ENCODE measurements at regions not wholly inside any gene's neighbourhood (a gene's known extent, or its start where the extent isn't known, plus 50 kb on each side); places are given as distances from the start of the nearest gene placed in this dataset.

DNA sequence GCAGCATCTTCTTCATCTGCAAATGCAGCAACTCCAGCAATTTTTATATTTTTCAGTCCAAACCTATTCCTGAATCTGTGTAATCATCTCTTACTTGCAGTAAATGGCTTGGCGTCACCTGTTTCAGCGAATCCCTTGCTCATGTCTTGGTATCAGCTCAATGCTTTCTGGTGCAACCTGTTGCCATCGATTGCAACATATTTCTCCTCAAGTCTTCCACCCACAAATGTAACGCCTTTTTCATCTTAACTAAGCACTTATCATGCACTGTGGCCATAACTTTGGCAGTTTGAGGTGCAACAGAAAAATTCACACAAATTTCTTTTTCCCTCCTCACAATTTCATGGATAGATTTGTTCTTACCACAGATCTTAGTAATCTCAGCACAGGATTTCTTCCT, 168.3 kb downstream of the HERPUD2 start:
- Histone ChIP-seq H3K4me1 (no peaks in the 10 kb centered on the region), H3K36me3 (no peaks in the 10 kb centered on the region), H3K27ac (no peak overlapping the region), H3K4me3 (no peak overlapping the region), H3K9me3 (no peaks in the 10 kb centered on the region), H3K27me3 (peaks cover 16% of the 10 kb centered on the region)
- WGBS, 2 donors (ENCODE audit: low coverage in 1 of 2), result 80 to 89% methylated on average over 4 of the region's 4 CpGs
- no peak for DNase-seq
- TF ChIP-seq POLR2A (IDR thresholded peaks at IDR 0.05) (no peak), POLR2AphosphoS5 (IDR thresholded peaks at IDR 0.05) (no peak), EP300 (IDR thresholded peaks at IDR 0.05; ENCODE audit: low read depth) (no peak)
- TF ChIP-seq, protein P1, sequence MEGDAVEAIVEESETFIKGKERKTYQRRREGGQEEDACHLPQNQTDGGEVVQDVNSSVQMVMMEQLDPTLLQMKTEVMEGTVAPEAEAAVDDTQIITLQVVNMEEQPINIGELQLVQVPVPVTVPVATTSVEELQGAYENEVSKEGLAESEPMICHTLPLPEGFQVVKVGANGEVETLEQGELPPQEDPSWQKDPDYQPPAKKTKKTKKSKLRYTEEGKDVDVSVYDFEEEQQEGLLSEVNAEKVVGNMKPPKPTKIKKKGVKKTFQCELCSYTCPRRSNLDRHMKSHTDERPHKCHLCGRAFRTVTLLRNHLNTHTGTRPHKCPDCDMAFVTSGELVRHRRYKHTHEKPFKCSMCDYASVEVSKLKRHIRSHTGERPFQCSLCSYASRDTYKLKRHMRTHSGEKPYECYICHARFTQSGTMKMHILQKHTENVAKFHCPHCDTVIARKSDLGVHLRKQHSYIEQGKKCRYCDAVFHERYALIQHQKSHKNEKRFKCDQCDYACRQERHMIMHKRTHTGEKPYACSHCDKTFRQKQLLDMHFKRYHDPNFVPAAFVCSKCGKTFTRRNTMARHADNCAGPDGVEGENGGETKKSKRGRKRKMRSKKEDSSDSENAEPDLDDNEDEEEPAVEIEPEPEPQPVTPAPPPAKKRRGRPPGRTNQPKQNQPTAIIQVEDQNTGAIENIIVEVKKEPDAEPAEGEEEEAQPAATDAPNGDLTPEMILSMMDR (IDR thresholded peaks at IDR 0.05), result no peak
- intact Hi-C loops (cut with DNase I; ENCODE audit: low total_unique reads) (no loop called here), in situ Hi-C loops (cut with MboI; ENCODE audit: low pct_ligation_motif_present in 1 of 4, low pct_unique_long_range_greater_than_20kb in 1 of 4, low sequenced_read_pairs in 3 of 4) (loop anchor here in 2 of 4 donors (25.0 kb wide), 1 partner anchor 339 kb away; no protein-coding TSS in a partner anchor)

DNA sequence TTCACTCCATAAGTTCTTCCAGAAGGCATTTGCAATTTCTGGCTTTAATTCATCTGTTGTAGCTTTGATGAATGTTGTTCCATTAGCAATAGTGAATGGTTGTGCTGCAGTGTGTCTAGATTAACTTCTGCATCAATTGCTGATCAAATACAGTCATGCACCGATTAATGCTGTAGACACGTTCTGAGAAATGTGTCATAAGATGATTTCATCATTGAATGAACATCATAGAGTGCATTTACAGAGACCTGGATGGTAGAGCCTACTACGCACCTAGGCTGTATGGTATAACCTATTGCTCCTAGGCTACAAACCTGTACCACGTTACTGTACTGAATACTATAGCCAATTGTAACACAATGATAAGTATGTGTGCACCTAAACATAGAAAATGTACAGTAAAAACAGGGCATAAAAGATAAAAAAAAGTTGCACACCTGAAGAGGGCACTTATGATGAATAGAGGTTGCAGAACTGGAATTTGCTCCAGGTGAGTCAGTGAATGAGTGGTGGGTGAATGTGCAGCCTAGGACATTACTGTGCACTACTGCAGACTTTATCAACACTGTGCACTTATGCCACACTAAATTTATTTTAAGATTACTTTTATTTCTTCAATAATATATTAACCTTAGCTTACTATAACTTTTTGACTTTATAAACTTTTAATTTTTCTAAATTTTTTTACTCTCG, 170.7 kb downstream of the HERPUD2 start:
- H3K4me3 ChIP-seq, result no peak overlapping the region
- no peak for DNase-seq
- H3K4me1 ChIP-seq, result no peaks in the 10 kb centered on the region
- no peaks in the 10 kb centered on the region for H3K9me3 ChIP-seq
- H3K36me3 ChIP-seq, result no peaks in the 10 kb centered on the region
- intact Hi-C loops (cut with DNase I; ENCODE audit: low total_unique reads), result no loop called here
- in situ Hi-C loops (cut with MboI; ENCODE audit: low pct_ligation_motif_present in 1 of 4, low pct_unique_long_range_greater_than_20kb in 1 of 4, low sequenced_read_pairs in 3 of 4), result no loop called here
- TF ChIP-seq, protein P1 (IDR thresholded peaks at IDR 0.05), result no peak
- TF ChIP-seq POLR2AphosphoS5 (IDR thresholded peaks at IDR 0.05) (no peak), POLR2A (IDR thresholded peaks at IDR 0.05) (no peak), EP300 (IDR thresholded peaks at IDR 0.05; ENCODE audit: low read depth) (no peak)
- H3K27me3 ChIP-seq, result peaks cover 21% of the 10 kb centered on the region
- H3K27ac ChIP-seq, result no peak overlapping the region
- 74 to 75% methylated on average over 5 of the region's 5 CpGs for WGBS, 2 donors (ENCODE audit: low coverage in 1 of 2)

DNA sequence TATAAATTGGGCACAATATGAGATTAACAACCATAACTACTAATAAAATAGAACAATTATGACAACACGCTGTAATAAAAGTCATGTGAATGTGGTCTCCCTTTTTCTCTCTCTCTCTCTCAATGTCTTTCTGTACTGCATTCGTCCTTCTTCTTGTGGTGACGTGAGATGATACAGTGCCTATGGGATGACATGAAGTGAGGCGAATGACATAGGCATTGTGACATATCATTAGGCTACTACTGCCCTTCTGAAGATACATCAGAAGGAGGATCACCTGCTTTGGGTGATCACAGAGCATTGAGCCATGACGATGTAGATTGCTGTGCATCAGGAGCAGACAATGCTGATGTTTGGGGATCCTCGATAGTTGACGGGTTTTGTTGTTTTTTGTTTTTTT, 171.6 kb downstream of the HERPUD2 start:
- in situ Hi-C loops (cut with MboI; ENCODE audit: low pct_ligation_motif_present in 1 of 4, low pct_unique_long_range_greater_than_20kb in 1 of 4, low sequenced_read_pairs in 3 of 4), result no loop called here
- peaks cover 26% of the 10 kb centered on the region for H3K27me3 ChIP-seq
- intact Hi-C loops (cut with DNase I; ENCODE audit: low total_unique reads), result no loop called here
- DNase-seq, result no peak
- H3K4me3 ChIP-seq, result no peak overlapping the region
- 77 to 87% methylated on average over 7 of the region's 7 CpGs for WGBS, 2 donors (ENCODE audit: low coverage in 1 of 2)
- no peak for TF ChIP-seq POLR2AphosphoS5 (IDR thresholded peaks at IDR 0.05)
- H3K9me3 ChIP-seq, result no peaks in the 10 kb centered on the region
- H3K27ac ChIP-seq, result no peak overlapping the region
- no peaks in the 10 kb centered on the region for H3K4me1 ChIP-seq
- H3K36me3 ChIP-seq, result no peaks in the 10 kb centered on the region

DNA sequence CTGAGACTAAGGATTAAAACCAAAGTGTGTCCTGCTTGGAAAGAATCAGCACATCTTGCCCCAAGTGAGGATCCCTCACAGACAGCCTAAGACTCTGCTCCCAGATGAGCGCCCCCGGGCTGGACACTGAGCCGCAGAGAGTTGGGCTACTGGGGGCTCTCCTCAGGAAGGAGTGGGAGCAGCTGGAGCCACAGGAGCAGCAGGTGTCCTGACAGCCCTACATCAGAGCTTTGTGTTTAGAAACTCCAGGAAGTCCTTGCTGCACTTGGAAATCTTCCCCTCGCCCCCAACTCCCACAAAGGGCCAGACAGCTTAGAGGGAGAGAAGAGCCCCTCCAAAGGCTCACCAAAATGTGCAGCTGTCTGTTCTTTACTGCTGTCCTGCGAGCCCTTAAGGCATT, 172.2 kb downstream of the HERPUD2 start:
- Histone ChIP-seq H3K27ac (no peak overlapping the region), H3K27me3 (peaks cover 26% of the 10 kb centered on the region), H3K9me3 (no peaks in the 10 kb centered on the region), H3K4me3 (no peak overlapping the region), H3K4me1 (no peaks in the 10 kb centered on the region), H3K36me3 (no peaks in the 10 kb centered on the region)
- TF ChIP-seq EP300 (IDR thresholded peaks at IDR 0.05; ENCODE audit: low read depth) (no peak), POLR2A (IDR thresholded peaks at IDR 0.05) (no peak), POLR2AphosphoS5 (IDR thresholded peaks at IDR 0.05) (no peak)
- TF ChIP-seq, protein P1 (IDR thresholded peaks at IDR 0.05), result no peak
- intact Hi-C loops (cut with DNase I; ENCODE audit: low total_unique reads), result no loop called here
- in situ Hi-C loops (cut with MboI; ENCODE audit: low pct_ligation_motif_present in 1 of 4, low pct_unique_long_range_greater_than_20kb in 1 of 4, low sequenced_read_pairs in 3 of 4), result no loop called here
- DNase-seq, result no peak
- 27 to 28% methylated on average over 2 to 5 of the region's 5 CpGs for WGBS, 2 donors (ENCODE audit: low coverage in 1 of 2)

DNA sequence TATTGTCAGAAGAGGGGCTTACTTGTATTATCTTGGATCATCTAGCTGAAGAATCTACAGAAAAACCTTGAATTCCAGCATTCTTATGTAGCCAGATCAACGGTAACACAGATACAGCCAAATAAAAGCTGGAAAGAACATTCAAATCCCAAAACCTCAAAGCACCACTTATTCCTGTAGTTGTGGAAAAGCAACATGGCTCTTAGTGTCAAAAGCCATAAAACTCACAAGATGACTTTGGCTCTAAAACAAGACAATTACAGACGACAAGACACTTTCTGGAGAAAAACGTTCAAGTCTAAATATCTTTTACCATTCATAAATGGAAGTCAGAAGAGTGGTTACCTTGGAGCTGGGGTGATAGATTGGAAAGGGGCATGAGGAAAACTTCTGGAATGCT, 173.0 kb downstream of the HERPUD2 start:
- intact Hi-C loops (cut with DNase I; ENCODE audit: low total_unique reads) (no loop called here), in situ Hi-C loops (cut with MboI; ENCODE audit: low pct_ligation_motif_present in 1 of 4, low pct_unique_long_range_greater_than_20kb in 1 of 4, low sequenced_read_pairs in 3 of 4) (no loop called here)
- Histone ChIP-seq H3K4me3 (no peak overlapping the region), H3K36me3 (no peaks in the 10 kb centered on the region), H3K9me3 (no peaks in the 10 kb centered on the region), H3K27me3 (peaks cover 26% of the 10 kb centered on the region), H3K27ac (no peak overlapping the region), H3K4me1 (no peaks in the 10 kb centered on the region)
- 35 to 40% methylated on average over 3 of the region's 3 CpGs for WGBS, 2 donors (ENCODE audit: low coverage in 1 of 2)
- TF ChIP-seq, protein P1 (IDR thresholded peaks at IDR 0.05), result no peak
- TF ChIP-seq POLR2A (IDR thresholded peaks at IDR 0.05) (no peak), POLR2AphosphoS5 (IDR thresholded peaks at IDR 0.05) (no peak), EP300 (IDR thresholded peaks at IDR 0.05; ENCODE audit: low read depth) (no peak)
- no peak for DNase-seq

All from transverse colon (tissue), 4 donors.